Upper lobe of left lung (tissue), 6 donors: ENCODE measurements at regions not wholly inside any gene's neighbourhood (a gene's known extent, or its start where the extent isn't known, plus 50 kb on each side); places are given as distances from the start of the nearest gene placed in this dataset.

Experiments
- ATAC-seq, 2 donors: fragments of 200-7000 bp; cut with Tn5 transposase; one replicate each; pipeline ENCODE4 v1.9.1; 2022; ENCODE audit warnings: mild to moderate bottlenecking in 2 of 2, moderate library complexity in 2 of 2; ENCODE audit not compliant: low FRiP score in 2 of 2
- DNase-seq, 2 donors: peaks; one replicate each; pipeline ENCODE4 v3.0.0-alpha.2; 2019 to 2020
- H3K27ac ChIP-seq, 4 donors: fragments of 200-600 bp; sonication (generic); one replicate each; pipeline ENCODE4 v1.5.1; 2016 to 2019
- H3K27me3 ChIP-seq, 4 donors: fragments of 200-600 bp; sonication (generic); one replicate each; pipeline ENCODE4 v1.5.1; 2017 to 2019
- H3K36me3 ChIP-seq, 4 donors: fragments of 200-600 bp; sonication (generic); one replicate each; pipeline ENCODE4 v1.5.1; 2016 to 2019
- H3K4me1 ChIP-seq, 4 donors: fragments of 200-600 bp; sonication (generic); one replicate each; pipeline ENCODE4 v1.5.1; 2018 to 2019
- H3K4me3 ChIP-seq, 4 donors: fragments of 200-600 bp; sonication (generic); one replicate each; pipeline ENCODE4 v1.5.1; 2017 to 2019; ENCODE audit warnings: mild to moderate bottlenecking in 2 of 4, moderate library complexity in 1 of 4
- H3K9me3 ChIP-seq, 4 donors: fragments of 200-600 bp; sonication (generic); one replicate each; pipeline ENCODE4 v1.5.1; 2018 to 2019
- EP300 ChIP-seq, 4 donors: sonication (generic); formaldehyde crosslinking; IDR thresholded peaks; one replicate each; pipeline ENCODE4 v1.5.1; 2017; ENCODE audit warnings: antibody characterized with exemption in 4 of 4, control low read depth in 2 of 4
- POLR2A ChIP-seq, 4 donors: fragments of 450-650 bp; IDR thresholded peaks; one replicate each; pipeline ENCODE4 v1.5.1; 2016 to 2017; ENCODE audit warnings: antibody characterized with exemption in 4 of 4, mild to moderate bottlenecking in 2 of 4
- POLR2AphosphoS5 ChIP-seq, 2 donors: sonication (generic); formaldehyde crosslinking; IDR thresholded peaks; one replicate each; pipeline ENCODE4 v1.5.1; 2017; ENCODE audit warnings: antibody characterized with exemption in 2 of 2
- WGBS, 2 donors: methylation state at CpG; one replicate each; pipeline ENCODE4 v1.1.5; 2017 to 2018; 5-methylcytosine and 5-hydroxymethylcytosine counted together
- TF ChIP-seq, protein P1 (sequence below), 6 experiments: fragments of 450-650 bp in 4 of 6; fragments of 200-600 bp in 2 of 6; sonication (generic) in 2 of 6; IDR thresholded peaks; one replicate each; pipeline ENCODE4 v1.5.1; 2016 to 2019; ENCODE audit warnings: antibody characterized with exemption in 6 of 6
- donor health status: DM: no; HTN: no; CAD: no; lungs with moderate emphysema.
- donor health status: DM: no; HTN: yes; CAD: no; lungs with severe emphysema.

DNA sequence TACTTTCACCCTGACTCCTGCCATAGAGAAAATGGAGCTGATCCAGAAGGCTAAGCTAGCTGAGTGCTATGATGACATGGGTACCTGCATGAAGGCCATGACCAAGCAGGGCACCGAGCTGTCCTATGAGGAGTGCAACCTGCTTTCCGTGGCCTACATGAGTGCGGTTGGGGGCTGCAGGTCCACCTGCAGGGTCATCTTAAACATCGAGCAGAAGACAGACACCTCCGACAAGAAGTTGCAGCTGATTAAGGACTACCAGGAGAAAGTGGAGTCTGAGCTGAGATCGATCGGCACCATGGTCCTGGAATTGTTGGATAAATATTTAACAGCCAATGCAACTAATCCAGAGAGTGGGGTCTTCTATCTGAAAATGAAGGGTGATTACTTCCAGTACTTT is 438.0 kb downstream of the TMA16 start:
- ATAC-seq = no peak

GRCh38 chr4:163939597-163939996 is 445.1 kb downstream of the TMA16 start:
- 95 to 100% methylated on average over 1 of the region's 1 CpG for WGBS, 2 donors

More for the DNA sequence above, 438.0 kb downstream of the TMA16 start:
- H3K36me3 ChIP-seq = no peaks in the 10 kb centered on the region
- H3K9me3 ChIP-seq = no peaks in the 10 kb centered on the region
- DNase-seq = no peak
- H3K4me3 ChIP-seq = no peak overlapping the region
- TF ChIP-seq EP300 (IDR thresholded peaks at IDR 0.05) (no peak), POLR2AphosphoS5 (IDR thresholded peaks at IDR 0.05) (no peak), POLR2A (IDR thresholded peaks at IDR 0.05) (no peak)
- TF ChIP-seq, protein P1, sequence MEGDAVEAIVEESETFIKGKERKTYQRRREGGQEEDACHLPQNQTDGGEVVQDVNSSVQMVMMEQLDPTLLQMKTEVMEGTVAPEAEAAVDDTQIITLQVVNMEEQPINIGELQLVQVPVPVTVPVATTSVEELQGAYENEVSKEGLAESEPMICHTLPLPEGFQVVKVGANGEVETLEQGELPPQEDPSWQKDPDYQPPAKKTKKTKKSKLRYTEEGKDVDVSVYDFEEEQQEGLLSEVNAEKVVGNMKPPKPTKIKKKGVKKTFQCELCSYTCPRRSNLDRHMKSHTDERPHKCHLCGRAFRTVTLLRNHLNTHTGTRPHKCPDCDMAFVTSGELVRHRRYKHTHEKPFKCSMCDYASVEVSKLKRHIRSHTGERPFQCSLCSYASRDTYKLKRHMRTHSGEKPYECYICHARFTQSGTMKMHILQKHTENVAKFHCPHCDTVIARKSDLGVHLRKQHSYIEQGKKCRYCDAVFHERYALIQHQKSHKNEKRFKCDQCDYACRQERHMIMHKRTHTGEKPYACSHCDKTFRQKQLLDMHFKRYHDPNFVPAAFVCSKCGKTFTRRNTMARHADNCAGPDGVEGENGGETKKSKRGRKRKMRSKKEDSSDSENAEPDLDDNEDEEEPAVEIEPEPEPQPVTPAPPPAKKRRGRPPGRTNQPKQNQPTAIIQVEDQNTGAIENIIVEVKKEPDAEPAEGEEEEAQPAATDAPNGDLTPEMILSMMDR (IDR thresholded peaks at IDR 0.05) = no peak
- 93 to 96% methylated on average over 7 of the region's 7 CpGs for WGBS, 2 donors
- H3K4me1 ChIP-seq = no peaks in the 10 kb centered on the region
- H3K27ac ChIP-seq = no peak overlapping the region
- H3K27me3 ChIP-seq = no peaks in the 10 kb centered on the region

GRCh38 chr4:163941221-163941905 is 446.9 kb downstream of the TMA16 start:
- WGBS, 2 donors = 41 to 50% methylated on average over 7 of the region's 7 CpGs
- Histone ChIP-seq H3K4me3 (no peak overlapping the region), H3K4me1 (no peaks in the 10 kb centered on the region), H3K36me3 (no peaks in the 10 kb centered on the region), H3K27ac (no peak overlapping the region), H3K9me3 (no peaks in the 10 kb centered on the region), H3K27me3 (no peaks in the 10 kb centered on the region)
- DNase-seq = no peak
- TF ChIP-seq POLR2A (IDR thresholded peaks at IDR 0.05) (no peak), EP300 (IDR thresholded peaks at IDR 0.05) (no peak), POLR2AphosphoS5 (IDR thresholded peaks at IDR 0.05) (no peak)
- TF ChIP-seq, protein P1 (IDR thresholded peaks at IDR 0.05) = no peak
- ATAC-seq = no peak

More at GRCh38 chr4:163939597-163939996, 445.1 kb downstream of the TMA16 start:
- no peaks in the 10 kb centered on the region for H3K27me3 ChIP-seq
- H3K4me3 ChIP-seq = no peak overlapping the region
- no peaks in the 10 kb centered on the region for H3K4me1 ChIP-seq
- TF ChIP-seq EP300 (IDR thresholded peaks at IDR 0.05) (no peak), POLR2AphosphoS5 (IDR thresholded peaks at IDR 0.05) (no peak), POLR2A (IDR thresholded peaks at IDR 0.05) (no peak)
- TF ChIP-seq, protein P1 (IDR thresholded peaks at IDR 0.05) = no peak
- H3K9me3 ChIP-seq = no peaks in the 10 kb centered on the region
- ATAC-seq (no peak), DNase-seq (no peak)
- H3K36me3 ChIP-seq = no peaks in the 10 kb centered on the region
- no peak overlapping the region for H3K27ac ChIP-seq

DNA sequence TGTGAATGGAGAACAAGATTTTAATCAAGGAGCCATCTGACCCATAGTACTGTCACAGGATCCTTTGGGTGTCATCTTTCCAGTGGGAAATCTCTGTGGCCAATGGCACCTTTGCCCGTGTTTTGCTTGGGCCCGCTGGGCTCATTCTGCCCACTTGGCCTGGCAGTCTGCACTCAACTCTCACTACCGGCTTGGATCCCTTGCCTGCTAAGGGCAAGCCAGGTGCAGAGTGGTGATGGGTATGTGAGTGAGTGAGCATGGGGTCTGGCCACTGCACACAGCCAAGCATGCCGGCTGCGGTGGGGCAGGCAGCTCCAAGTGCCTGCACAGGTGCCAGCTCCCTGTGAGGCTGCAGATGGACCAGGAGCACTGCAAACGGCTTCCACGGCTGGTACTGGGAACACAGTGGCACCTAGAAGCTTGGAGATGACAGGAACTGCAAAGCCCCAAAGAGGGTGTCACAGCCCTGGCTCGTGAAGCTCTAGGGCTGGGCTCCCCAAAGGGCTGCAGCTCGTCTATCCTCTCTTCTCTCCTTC is 454.5 kb downstream of the TMA16 start:
- Histone ChIP-seq H3K27ac (no peak overlapping the region), H3K4me1 (no peaks in the 10 kb centered on the region), H3K4me3 (no peak overlapping the region), H3K27me3 (no peaks in the 10 kb centered on the region), H3K36me3 (no peaks in the 10 kb centered on the region), H3K9me3 (no peaks in the 10 kb centered on the region)
- ATAC-seq = no peak
- no peak for TF ChIP-seq POLR2AphosphoS5 (IDR thresholded peaks at IDR 0.05)
- TF ChIP-seq POLR2A (IDR thresholded peaks at IDR 0.05) = no peak
- TF ChIP-seq, protein P1 (IDR thresholded peaks at IDR 0.05) = no peak
- no peak for TF ChIP-seq EP300 (IDR thresholded peaks at IDR 0.05)
- WGBS, 2 donors = 91 to 94% methylated on average over 4 to 9 of the region's 9 CpGs
- peak in 1 of 2 donors; percentile 47 for DNase-seq
